ENCODE measurements at regions not wholly inside any gene's neighbourhood (a gene's known extent, or its start where the extent isn't known, plus 50 kb on each side); places are given as distances from the start of the nearest gene placed in this dataset.
"Not testable (repeated sequence)": the region's sequence is repeated elsewhere in the genome, so short reads cannot be mapped to it uniquely, and the experiment has no call there.

DNA sequence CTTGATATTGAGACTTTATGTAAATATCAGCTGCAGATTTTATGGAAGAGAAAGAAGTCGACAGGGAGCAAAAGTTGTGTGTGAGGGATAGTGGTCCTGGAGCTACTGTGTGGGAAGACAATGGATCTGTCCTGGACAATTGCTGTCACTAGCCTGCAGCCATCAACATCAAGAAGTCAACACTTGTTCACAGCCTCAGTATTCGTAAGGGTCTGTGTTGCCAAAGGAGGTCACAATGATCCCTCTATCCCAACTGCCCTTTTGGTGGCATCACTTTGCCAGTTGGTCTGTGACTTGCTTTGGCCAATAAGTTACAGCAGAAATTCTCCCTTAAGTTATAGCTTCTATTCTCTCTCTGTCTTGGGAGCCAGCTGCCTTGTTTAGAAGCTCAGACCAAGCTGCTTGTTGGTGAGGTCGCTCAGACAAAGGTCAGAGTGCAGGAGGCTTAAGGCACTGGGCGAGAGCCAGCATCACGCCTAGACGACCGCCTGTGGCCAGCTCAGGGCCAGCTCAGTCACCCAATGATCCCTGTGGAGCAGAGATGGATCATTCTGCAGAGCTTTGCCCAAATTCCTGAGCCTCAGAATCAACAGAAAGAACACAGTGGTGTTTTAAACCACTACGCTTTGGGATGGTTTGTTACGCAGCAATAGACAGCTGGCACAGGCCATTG is 134.9 kb downstream of the RHOU start:
- no peak for DNase-seq

DNA sequence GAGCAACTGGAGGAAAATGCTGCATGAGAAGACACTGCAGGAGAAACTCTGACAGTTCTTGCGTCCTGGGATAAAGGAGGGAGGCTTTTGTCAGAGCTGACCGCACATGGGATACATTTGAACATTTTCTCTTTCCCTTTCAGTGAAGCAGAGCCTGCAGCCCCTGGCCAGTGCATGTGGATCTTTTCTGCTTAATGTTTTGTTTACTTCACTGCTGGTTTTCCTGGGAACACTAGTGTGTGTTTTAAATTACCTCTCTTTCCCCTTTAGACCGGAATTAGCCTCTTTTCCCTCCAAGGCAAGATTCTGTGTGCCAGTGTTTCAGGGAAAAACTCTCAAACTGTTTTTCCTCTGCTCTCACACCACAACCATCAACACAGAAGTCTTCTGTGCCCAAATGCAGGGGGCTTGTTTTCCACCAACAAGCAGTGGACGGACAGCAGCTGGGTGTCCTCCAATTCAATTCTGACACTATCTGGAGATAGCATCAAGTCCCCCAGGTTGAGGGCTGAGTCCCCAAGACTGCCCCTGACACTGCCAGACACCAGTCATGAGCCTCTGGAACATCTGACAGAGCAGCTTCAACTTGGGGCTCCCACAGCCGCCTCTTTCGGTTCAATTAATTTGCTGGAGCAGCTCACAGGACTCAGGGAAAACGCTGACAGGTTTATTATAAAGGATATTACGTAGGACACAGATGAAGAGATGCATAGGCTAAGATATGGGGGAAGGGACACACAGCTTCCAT is 136.2 kb downstream of the RHOU start:
- DNase-seq: no peak

DNA sequence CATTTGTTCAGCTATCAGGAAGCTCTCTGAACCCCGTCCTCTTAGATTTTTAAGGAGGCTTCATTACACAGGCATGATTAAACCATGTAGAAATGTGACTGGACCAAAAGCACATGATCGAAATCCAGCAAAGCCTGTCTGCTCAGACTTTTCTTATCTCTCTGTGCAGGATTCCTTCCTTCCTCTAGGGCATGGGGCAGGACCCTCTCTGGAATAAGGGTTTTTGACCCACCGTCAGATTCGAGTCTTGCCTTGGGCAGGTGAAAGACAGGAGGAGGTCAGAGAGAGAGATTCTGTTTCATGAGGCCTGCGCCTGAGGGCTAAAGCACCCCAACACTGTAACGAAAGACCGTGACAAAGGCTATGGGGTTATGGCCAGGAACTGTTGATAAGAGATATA is 136.8 kb downstream of the RHOU start:
- no peak for DNase-seq

DNA sequence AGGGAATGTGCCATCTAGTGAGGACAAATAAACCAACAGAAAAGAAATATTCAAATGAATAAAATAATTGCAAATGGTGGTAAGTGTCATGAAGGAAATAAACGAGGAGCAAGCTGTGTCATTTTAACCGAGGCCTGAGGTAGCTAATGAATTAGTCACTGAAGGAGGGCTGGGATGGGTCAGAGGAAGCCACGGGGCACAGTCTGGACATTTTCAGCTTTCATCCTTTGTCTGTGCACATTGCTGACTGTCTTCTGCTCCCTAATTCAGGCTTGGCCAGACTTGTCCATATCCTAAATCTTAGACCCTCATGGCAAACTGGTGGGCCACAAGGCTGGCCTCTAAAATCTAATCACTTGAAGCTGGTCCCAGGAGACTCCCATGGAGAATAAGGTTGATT is 138.4 kb downstream of the RHOU start:
- DNase-seq: no peak

DNA sequence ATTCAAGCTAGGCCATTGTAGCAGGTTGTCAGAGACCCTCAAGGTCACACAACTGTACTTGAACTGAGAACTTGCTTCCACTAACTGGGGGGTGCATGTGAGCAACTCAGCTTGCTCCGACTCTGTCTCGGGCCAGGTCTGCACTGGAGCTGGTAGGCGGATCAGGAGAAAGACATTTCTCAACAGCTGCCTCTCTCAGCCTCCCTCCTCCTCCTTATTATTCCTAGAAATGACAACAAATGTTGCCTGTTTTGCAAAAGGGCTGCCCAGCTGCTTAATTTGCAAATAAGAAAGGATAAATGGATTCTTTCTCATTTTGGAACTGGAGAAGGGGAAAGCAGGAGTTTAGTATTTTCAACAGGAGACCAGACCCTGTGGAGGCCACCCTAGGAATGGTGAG is 140.5 kb downstream of the RHOU start:
- DNase-seq: no peak

DNA sequence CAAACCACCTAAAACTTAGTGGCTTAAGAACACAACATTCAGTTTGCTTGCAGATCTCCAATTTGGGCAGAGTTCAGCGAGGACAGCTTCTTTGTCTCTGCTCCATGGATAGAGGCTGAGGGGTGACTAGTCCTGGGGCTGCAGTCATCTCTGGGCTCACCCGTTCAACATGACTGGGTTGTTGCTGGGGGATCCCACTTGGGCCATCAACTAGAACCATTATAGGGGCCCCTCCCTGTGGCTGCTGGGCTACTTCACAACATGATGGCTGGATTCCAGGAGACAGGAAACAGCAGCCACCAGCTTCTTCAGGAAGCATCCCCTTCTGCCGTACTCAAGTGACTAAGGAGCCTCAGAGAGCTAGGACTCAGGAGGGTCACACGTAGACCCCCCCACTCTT is 140.9 kb downstream of the RHOU start:
- no peak for DNase-seq

DNA sequence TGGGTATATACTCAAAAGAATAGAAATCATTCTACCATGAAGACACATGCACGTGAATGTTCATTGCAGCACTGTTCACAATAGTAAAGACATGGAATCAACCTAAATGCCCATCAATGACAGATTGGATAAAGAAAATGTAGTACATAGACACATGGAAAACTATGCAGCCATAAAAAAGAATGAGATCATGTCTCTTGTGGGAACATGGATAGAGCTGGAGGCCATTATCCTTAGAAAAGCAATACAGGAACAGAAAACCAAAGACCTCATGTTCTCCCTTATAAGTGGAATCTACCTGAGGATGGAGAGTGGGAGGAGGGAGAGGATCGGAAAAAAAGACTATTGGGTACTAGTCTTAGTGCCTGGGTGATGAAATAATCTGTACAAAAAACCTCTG is 143.9 kb downstream of the RHOU start:
- DNase-seq: no peak

DNA sequence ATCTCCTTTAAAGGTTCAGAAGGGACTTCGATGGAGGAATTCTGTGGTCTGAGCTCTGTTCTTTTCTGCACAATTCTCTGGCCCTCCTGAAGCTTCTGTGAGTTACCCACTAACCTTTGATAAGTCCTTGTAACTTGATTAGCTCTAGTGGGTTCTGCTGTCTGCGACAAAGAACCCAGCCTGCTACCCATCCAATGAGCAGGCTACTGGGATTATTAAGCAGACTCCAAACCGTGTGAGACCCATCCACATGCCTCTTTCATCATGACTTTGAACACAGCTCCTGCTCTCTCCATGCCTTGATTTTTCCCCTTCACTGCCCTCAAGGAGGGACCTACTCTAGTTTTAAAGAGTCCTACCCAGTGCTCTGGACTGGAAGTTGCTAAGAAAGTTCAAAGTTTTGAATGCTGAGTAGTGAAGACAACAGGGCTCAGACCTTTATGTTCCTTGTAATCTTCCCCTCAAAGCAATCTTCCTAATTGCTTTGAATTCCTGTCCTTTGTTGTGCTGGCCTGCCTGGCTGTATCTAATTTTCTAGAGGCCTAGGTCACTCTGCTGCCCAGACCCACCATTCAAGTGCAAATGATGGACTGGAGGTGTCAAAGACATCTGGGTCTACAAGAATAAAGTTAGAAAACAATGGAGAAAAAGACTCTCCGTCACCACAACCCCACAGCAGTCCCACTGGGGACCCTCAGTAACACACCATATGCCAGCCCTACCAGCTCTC is 146.9 kb downstream of the RHOU start:
- no peak for DNase-seq

DNA sequence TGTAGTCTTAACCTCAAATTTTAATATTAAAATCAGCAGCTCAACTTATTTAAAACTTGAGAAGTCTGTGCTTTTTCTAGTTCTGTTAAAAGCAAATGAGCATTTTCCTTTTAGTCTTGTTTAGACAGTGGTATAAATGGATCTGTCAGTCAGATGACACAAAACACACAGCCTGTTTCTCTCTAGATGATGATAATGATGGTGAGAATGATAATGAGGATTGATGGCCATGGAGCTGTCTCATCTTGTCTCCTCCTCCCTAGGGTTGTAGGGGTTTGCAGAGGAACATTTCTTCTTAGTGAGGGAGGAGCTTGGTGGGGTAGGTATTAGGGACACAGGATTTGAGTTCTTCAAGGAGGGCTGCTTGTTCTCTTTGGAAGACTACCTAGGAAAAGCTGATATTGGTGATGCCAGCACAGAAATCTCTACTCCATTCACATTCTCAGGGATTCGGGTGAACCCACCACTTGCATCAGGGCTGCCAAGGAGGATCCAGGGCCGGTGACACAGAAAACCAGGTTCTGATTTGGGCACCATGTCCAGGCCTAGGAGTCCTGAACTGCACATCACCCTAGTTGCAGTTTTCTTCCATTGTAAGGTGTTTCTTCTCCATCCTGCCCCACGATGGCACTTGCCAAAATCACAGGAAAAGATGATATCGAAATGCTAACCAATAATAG is 147.6 kb downstream of the RHOU start:
- DNase-seq: no peak

DNA sequence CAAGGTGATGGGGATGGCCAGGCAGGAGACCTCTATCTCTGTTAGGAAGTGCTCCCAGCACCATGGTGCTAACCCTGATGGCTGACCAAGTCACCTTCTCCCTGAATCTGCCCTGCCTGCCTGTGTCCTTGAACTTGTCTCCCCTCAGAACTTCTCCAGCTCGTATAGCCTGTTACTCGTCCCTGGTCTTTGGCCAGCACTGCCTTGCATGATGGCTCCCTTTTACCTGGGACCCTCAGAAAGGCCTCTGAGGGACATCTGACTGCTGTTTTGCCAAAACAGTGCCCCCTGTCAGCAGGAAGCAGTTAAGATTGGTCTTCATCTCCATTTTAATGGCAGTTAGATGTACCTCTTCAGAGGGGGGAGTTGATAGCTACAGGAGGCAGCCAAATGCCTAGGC is 148.3 kb downstream of the RHOU start:
- DNase-seq: no peak

DNA sequence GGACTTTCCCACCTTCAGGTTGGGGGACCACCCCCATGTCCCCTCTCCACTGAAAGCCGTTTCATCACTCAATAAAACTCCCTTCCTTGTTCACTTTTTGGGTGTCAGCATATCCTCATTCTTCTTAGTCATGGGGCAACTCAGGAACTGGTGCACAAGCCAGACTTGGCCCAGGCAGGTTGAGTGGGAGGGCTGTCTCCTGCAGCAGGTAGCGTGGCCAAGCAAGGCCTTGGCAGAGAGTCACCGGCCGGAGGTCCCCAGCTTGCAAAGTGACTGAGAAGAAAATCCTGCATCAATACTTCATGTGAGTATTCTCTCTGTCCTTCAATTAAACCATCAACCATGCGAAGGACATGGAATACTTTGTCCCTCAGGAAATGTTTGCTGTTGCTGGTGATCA is 148.9 kb downstream of the RHOU start:
- DNase-seq: no peak

DNA sequence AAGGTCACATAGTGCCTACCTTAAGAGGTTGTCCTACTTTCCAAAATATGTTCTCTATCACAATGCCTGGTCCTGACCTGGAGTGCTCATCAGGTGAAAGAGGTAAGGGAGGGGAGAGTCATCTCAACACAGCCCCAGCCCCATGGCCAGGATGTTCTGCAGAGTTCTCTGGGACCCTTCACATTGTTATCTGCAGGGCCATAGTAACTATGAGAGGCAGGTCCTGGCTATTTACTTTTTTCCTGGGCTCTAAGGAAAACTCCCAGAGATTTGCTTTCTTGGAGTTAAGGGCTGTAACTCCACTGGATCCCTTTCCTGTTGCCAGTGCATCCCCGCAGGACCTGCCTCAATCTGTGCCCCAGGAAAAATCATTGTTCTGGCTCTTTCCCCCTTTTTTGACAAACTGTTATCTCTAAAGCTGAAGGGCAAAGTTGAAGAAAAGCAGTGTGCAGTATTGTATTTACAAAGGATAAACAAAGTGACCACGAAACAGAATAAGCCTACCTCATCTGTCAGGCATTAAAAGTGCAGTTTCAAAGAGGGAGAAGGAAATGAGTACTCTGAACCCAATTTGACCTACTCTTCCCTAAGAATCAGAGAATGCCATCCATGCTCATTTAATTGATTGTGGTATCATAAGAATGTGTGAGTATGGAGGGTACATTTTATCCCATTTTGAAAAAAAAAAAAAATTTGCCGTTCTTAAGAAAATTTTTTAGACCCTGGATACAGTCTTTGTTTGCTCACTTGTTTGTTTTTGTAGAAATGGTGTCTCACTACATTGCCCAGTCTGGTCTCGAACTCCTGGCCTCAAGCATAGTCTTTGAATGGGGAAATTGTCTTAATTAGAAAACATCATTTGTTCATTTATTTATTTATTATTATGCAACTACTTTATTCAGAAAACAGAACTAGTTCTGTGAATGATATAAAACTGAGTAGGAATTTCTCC is 149.6 kb downstream of the RHOU start:
- no peak for DNase-seq

DNA sequence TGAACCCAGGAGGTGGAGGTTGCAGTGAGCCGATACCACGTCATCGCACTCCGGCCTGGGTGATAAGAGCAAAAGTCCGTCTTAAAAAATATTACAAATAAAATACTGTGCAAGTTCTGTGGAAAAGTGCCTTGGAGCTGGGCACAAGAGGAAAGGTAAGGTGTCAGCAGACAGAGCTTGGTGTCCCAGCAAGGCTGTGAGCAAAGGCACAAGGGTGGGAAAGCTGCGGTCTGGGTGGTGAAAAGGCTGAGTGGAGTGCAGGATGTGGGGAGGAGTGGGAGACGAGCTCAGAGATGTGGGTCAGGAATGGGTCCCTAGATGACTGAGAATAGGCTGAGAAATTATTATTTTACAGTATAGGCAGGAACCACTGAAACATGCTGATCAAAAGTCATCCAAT is 150.6 kb downstream of the RHOU start:
- no peak for DNase-seq

DNA sequence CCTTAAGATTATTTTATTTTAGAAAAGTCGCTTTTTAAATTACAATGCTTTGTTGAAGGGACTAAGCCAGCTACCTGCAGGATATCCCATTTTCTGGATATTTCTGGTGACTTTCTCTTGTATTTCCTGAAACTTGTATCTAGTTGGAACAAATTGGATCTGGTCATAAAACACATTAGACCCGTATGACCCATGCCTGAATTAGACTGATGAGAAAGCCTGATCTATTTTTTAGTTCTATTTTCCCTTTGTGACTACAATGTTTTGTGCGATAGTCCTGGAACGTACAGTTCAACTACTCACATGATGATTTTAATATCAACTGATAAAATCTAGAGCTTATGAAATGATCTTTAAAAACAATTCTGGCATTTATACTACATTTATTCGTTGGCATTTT is 151.8 kb downstream of the RHOU start:
- no peak for DNase-seq

DNA sequence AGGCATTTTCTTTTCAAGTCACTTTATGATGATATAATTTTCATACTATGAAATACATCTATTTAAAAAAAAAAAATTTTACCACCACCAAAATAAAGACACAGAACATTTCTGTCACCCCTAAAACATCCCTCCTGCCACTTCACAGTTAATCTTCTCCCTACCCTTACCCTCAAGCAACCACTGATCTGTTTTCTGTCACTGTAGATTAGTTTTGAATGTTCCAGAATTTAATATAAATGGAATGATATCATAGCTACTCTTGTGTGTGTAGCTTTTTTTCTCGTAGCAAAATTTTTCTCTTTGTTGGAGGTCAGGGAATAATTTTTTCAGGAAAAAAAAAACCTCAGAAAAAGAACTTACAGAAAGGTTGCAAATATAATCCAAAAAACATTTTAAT is 152.7 kb downstream of the RHOU start:
- DNase-seq: no peak

DNA sequence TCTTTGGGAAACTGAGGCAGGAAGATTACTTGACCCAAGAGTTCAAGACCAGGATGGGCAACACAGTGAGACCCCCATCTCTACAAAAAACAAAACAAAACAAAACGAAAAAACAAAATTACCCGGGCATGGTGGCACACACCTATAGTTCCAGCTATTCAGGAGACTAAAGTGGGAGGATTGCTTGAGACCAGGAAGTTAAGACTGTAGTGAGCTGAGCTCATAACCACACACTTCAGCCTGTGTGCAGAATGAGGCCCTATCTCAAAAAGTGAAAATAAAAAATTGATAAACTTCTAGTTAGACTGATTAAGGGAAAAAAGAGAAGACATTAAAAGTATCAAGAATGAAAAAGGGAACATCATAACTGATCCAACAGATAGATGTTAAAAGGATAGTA is 154.0 kb downstream of the RHOU start:
- DNase-seq: no peak

DNA sequence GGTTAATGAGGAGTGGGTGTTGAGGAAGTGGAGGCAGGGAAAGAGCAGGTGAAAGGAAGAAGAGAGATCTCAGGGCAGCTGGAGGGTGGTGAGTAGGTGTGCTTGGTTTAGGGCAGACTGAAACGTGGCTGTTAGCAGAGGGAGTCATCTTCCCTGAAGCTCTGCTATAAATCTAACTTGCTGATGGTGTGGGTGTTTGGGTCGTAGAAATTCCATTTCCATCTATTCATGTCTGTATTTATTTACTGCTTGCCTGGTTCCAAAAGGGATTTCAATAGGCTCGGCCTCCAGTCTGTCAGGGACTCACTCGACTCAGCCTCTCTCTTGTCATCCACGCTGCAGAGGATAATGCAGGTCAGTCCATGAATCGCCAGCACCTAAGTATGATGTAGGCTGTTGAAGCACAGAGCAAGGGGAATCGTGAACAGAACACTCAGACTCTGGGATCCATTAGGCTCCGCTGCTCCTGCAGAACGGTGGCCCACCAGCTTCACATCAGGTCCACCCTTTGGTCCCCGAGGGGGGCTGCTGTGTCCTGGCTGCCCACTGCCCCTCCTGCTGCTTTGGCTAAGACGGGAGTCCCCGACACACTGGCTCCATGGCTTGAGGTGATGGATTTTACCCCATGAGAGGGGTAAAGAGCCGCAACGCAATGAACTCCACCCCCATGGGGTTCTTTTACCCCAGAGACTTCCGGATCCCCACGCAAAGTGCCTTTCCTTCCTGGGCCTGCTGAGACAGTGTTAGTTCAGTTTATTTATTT is 156.2 kb downstream of the RHOU start:
- no peak for DNase-seq

DNA sequence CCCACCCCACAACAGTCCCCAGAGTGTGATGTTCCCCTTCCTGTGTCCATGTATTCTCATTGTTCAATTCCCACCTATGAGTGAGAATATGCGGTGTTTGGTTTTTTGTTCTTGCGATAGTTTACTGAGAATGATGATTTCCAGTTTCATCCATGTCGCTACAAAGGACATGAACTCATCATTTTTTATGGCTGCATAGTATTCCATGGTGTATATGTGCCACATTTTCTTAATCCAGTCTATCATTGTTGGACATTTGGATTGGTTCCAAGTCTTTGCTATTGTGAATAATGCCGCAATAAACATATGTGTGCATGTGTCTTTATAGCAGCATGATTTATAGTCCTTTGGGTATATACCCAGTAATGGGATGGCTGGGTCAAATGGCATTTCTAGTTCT is 156.9 kb downstream of the RHOU start:
- DNase-seq: not testable (repeated sequence)

DNA sequence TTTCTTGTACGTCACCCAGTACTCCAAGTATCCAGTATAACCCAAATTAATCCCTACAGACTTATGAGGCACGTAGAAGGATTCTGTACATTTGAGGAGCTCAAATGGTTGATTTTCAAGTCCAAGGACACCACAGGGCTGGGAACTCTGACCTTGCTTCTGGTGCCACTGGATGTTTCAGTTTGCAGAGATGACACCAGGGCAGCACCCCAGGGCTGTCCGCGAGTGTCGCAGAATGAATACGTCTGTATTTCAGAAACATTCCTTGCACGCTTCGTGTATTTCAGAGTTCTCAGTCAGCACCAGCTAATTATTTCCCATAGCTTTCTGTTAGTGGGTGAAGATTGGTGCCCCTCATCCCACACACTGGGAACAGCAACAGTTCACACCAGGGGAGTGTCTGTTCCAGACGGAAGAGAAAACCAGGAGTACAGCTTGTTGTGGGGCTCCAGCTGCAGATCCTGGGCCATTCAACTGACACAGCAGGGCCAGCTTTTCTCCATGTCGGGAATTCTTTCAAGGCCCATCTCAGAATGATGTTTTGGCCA is 159.2 kb downstream of the RHOU start:
- no peak for DNase-seq

DNA sequence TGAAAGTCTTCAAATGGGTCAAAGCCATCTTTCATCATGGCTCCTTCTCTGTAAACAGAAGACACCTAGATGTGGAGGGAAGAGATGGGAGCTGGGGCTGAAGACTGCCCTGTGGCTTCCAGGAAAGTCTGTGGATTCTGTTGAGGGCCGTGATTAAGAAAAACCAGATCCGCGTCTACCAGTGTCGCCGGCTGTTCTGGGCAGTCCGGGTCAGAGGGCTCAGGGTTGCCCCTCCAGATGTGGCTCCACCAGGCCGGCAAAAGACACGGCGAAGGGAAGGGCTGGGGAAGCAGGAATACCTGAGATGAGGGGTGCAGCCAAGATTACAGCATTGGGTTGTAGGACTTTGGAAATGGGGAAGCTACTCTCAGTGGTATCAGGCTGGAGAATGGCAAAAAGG is 162.6 kb downstream of the RHOU start:
- DNase-seq: no peak

DNA sequence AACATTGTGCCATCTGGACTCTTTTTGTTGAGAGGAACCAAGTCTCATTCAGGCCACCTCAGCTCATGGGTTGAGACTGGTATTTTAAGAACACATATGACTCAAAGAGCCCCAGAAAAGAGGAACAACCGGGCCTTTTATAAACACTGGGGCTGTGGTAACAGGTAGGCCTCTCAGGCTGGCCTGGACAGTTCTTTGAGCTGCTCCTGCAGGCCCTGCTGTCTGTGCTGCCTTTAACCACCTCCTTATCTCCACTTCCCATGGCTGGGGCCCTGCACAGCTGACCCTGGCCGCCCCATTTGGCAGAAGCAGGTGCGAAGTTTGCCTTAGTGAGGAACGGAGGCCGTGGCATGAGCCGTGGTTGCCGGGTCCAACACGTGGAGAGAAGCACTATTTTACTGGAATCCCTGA is 163.3 kb downstream of the RHOU start:
- DNase-seq: no peak
